Activated CD4-positive, alpha-beta memory T cell treated with anti-CD3 and anti-CD28 coated beads, Interleukin-2, amount 10 ng/mL, durations not matched to agents 7 days and 5 days (primary cell): ENCODE measurements at regions not wholly inside any gene's neighbourhood (a gene's known extent, or its start where the extent isn't known, plus 50 kb on each side); places are given as distances from the start of the nearest gene placed in this dataset.

Experiments
- CTCF ChIA-PET: fragments of 350-600 bp; sonication (Branson Sonifier 250); formaldehyde crosslinking; loops from one replicate; lab custom pipeline; 2021; ENCODE audit warnings: antibody characterized with exemption, inconsistent platforms; lab: Charles Lee
- POLR2A ChIA-PET: fragments of 350-600 bp; sonication (Branson Sonifier 250); formaldehyde crosslinking; loops from one replicate; lab custom pipeline; 2021; ENCODE audit warnings: antibody characterized with exemption; lab: Charles Lee
- DNase-seq: peaks from one replicate; pipeline ENCODE4 v3.0.0-alpha.2; 2020
- H3K27ac Mint-ChIP-seq: one replicate; pipeline ENCODE4 v1.8.0; 2021; ENCODE audit warnings: mild to moderate bottlenecking, mixed read lengths
- H3K27me3 Mint-ChIP-seq: one replicate; pipeline ENCODE4 v1.8.0; 2021; ENCODE audit warnings: mixed read lengths
- H3K36me3 Mint-ChIP-seq: one replicate; pipeline ENCODE4 v1.8.0; 2021; ENCODE audit warnings: low read depth, mixed read lengths
- H3K4me1 Mint-ChIP-seq: one replicate; pipeline ENCODE4 v1.8.0; 2021; ENCODE audit warnings: mixed read lengths
- H3K4me3 Mint-ChIP-seq: one replicate; pipeline ENCODE4 v1.8.0; 2021; ENCODE audit warnings: mild to moderate bottlenecking, mixed read lengths
- H3K9me3 Mint-ChIP-seq: one replicate; pipeline ENCODE4 v1.8.0; 2021; ENCODE audit warnings: mixed read lengths

DNA sequence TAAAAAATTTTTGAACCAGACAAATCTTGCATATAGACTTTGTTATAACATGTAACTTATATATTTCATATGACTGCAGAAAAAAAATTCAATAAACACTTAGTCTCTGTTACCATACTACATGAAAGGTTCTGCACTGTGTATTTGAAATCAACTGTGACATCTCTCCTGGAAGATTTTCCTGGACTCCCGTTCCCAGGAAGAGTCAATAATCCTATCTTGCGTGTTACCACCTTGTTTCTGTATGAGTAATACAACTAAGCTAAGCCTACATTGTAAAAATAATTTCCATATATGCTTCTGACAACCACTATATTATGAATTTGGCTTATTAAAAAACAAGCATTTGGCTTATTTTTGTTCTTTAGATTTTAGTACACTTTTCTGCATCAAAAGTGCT, 665.6 kb upstream of the SOX9 start:
- ChIA-PET CTCF (no interaction called here), POLR2A (no interaction called here)
- peaks cover 6% of the 10 kb centered on the region for H3K9me3 Mint-ChIP-seq
- H3K27me3 Mint-ChIP-seq = no peaks in the 10 kb centered on the region
- DNase-seq = no peak
- H3K4me1 Mint-ChIP-seq = no peaks in the 10 kb centered on the region
- no peak overlapping the region for H3K27ac Mint-ChIP-seq
- H3K4me3 Mint-ChIP-seq = no peak overlapping the region
- no peaks in the 10 kb centered on the region for H3K36me3 Mint-ChIP-seq

DNA sequence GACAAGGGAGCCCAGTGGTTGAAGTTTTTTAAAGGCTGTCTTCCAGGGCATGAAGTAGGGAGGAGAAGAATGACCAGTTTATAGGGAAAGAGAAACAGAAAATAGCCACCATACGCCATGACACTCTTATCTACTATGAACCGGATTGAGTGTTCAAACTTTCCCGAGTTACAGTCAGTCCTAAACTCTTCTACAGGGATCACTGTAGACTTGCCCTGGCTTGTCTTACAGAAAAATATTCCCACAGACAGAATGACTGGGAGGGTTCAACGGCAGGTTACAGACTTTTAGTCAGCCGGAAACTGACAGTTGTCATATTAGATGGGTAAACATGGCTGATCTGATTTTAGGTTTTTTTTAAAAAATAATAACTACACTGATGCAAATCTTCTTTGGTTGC, 662.5 kb upstream of the SOX9 start:
- Mint-ChIP-seq H3K27me3 (no peaks in the 10 kb centered on the region), H3K36me3 (no peaks in the 10 kb centered on the region), H3K4me1 (no peaks in the 10 kb centered on the region), H3K27ac (no peak overlapping the region), H3K9me3 (peaks cover 10% of the 10 kb centered on the region), H3K4me3 (no peak overlapping the region)
- no peak for DNase-seq
- POLR2A ChIA-PET = no interaction called here
- CTCF ChIA-PET = no interaction called here

DNA sequence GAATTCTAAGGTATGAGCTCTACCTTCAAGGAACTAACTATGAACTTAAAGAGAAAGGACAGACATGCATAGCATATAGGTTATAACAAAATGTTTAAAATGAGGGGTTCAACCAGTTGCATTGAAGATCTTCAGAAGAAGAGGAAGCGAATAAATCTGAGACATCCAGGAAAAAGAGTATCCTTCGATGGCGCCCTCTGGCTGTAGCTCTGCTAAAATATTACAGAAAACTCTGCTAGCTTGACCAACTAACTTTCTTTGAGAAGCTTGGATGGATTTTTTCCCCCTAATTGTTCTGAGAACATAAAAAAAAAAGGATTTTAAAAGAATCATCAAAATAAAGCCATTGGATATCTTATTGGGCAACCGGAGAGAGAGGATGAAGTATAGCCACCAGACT, 659.9 kb upstream of the SOX9 start:
- no peaks in the 10 kb centered on the region for H3K4me1 Mint-ChIP-seq
- H3K9me3 Mint-ChIP-seq = peaks cover 10% of the 10 kb centered on the region
- no peak for DNase-seq
- no peak overlapping the region for H3K27ac Mint-ChIP-seq
- H3K27me3 Mint-ChIP-seq = no peaks in the 10 kb centered on the region
- no peaks in the 10 kb centered on the region for H3K36me3 Mint-ChIP-seq
- no peak overlapping the region for H3K4me3 Mint-ChIP-seq
- ChIA-PET CTCF (interaction anchor here (0.8 kb wide), 2 partner anchors 12 to 34 kb away, joined by 3 read pairs; no protein-coding TSS in a partner anchor), POLR2A (no interaction called here)

DNA sequence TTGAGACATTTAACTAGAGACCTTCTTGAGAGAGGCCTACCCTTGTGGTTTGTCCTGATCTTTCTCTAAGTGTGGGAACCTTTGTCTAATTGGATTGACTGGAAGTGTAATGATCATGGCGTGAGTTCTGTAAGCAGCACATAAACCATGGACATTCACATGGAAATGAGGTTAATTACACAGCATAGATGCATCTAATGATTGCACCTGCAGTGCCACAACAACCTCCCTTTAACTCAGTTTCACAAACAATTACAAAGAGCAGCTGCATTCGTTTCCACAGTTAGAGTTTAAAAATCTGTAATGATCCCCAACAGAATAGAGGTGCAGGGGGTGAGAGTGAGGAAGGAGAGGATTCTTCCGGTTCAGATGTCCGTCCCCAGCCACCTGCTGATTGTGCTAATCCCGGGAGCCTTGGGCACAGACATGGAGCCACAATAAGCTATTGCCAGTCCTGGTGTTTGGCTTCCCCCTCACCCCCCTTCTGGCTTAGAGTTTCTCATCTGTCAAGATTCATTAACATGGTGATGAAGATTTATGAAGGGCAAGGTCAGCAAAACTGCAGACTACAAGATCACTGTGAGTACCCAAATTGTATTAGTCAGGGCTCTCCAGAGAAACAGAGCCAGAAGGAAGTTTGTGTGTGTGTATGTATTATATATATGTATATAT, 659.2 kb upstream of the SOX9 start:
- Mint-ChIP-seq H3K27me3 (no peaks in the 10 kb centered on the region), H3K9me3 (peaks cover 10% of the 10 kb centered on the region), H3K4me1 (no peaks in the 10 kb centered on the region), H3K4me3 (no peak overlapping the region), H3K27ac (no peak overlapping the region), H3K36me3 (no peaks in the 10 kb centered on the region)
- ChIA-PET CTCF (no interaction called here), POLR2A (no interaction called here)
- DNase-seq = no peak

DNA sequence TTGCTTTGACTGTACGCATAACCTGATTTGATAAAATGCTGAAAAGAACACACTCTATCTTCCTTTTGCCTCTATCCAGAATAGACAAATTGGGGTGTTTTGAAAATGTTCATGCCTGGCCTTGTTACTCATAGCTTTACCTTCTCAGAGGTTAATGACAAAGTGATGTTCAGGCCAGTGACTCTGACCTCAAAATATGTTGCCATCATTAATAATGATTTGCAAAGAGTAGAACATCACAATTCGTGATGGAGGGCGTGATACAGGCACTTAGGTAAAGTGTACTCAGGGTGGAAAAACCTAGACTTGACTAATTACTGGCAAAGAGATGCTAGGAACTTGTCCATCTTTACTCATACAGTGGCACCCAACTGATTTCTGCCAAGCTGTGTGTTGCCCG, 656.6 kb upstream of the SOX9 start:
- Mint-ChIP-seq H3K4me1 (no peaks in the 10 kb centered on the region), H3K9me3 (peaks cover 7% of the 10 kb centered on the region), H3K36me3 (no peaks in the 10 kb centered on the region), H3K27me3 (no peaks in the 10 kb centered on the region), H3K27ac (no peak overlapping the region), H3K4me3 (no peak overlapping the region)
- DNase-seq = no peak
- ChIA-PET POLR2A (no interaction called here), CTCF (no interaction called here)

DNA sequence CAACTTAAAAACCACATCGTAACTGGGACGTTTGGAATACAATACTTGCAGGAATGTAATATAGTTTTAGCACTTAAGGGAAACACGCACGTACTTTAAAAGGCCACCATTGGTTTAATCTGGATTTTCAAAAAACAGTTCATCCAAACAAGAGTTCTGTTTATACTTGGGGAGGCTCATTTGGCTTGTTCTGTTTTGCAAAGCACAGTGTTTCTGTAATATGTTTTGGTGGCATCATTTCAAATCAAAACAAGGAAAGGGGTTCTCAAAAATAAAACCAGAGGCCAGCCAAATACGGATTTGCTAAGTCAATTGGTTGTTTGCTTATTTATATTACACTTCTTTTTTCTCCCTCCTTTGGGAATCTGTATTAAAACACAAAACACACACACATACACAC, 656.1 kb upstream of the SOX9 start:
- ChIA-PET POLR2A (no interaction called here), CTCF (no interaction called here)
- DNase-seq = no peak
- H3K27ac Mint-ChIP-seq = no peak overlapping the region
- no peaks in the 10 kb centered on the region for H3K36me3 Mint-ChIP-seq
- H3K4me1 Mint-ChIP-seq = no peaks in the 10 kb centered on the region
- no peaks in the 10 kb centered on the region for H3K27me3 Mint-ChIP-seq
- H3K4me3 Mint-ChIP-seq = no peak overlapping the region
- H3K9me3 Mint-ChIP-seq = peaks cover 5% of the 10 kb centered on the region

DNA sequence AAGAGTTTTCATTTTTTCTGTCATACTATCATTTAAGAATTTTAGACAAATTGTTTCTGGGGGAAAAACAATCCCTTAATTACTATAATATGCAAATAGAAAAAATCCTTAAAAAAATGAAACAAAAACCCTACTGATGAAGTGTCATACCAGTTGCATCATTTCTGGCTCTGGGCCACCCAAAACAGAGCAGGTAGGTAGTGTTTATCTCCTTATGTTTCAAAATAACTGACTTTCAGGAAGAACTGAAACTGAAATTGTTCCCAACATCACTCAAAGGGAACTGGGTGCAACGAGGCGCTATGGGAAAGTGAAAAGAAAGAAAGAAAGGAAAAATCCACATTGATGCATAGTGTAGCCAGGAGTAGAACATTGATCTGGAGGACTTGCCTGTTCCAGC, 653.1 kb upstream of the SOX9 start:
- no peaks in the 10 kb centered on the region for H3K4me1 Mint-ChIP-seq
- CTCF ChIA-PET = no interaction called here

DNA sequence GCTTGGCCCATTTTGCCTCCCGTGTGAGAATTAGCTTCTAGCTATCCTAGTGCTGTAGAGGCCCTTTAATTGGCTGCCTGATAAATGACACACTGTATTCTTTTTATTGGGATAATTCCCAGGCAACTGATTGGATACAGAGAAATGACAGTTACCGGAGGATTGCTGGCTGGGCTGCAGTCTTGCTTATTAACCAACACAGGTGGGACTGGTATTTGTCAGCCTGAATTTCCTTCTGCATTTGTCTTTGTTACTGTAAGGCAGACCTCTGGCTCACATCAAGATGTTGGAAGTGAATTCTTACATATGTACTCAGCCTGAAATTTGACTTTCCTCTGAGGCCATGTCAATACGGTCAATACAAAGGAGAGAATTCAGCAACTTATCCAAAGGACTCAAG, 650.8 kb upstream of the SOX9 start:
- CTCF ChIA-PET = no interaction called here

More for the DNA sequence above, 653.1 kb upstream of the SOX9 start:
- Mint-ChIP-seq H3K27ac (no peak overlapping the region), H3K27me3 (no peaks in the 10 kb centered on the region), H3K36me3 (no peaks in the 10 kb centered on the region), H3K9me3 (peaks cover 1% of the 10 kb centered on the region), H3K4me3 (no peak overlapping the region)
- POLR2A ChIA-PET = no interaction called here
- DNase-seq = no peak

DNA sequence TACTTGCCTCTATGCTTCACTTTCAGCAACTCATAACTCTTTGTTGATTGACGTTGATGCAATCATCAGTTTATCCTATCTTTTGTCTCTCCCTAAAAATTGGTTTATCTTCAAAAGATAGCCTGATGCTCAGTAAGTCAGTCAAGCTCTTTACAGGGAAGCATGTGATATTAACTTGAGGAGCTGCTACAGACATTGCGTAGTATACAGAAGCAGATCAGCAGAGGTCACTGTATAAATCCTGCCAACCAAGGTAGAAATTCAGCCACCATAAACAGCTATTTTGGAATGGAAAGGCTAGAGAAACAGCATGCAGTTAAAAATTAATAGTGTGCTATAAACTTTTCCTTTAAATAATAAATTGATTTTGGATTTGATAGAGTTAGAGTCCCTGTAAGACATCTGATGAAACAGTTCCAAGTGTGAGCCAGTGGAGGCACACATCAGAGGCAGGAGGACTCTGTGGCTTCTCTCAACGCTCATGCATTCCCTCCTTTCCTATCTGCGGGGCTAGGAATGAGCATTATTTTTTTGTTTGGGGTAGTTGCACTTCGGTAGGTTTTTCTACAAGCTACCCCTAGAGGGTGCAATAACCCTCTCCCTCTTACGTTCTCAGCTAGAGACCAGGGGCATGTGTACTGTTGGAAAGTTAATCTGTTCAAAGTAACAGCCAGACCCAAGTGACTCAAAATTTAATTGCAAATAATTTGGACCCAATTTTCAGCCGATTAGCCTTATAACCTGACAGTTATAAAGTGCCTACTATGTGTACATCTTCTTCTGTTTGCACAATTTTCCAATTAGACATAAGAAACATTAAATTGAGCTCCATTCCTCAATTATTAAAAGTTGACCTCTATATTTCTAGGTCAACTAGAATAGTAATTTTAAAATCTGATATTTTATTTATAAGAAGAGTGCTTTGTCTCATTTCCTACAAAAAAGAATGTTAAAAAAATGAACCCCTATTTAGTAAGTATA, 647.7 kb upstream of the SOX9 start:
- Mint-ChIP-seq H3K4me3 (no peak overlapping the region), H3K4me1 (no peaks in the 10 kb centered on the region), H3K27me3 (no peaks in the 10 kb centered on the region), H3K9me3 (no peaks in the 10 kb centered on the region), H3K36me3 (no peaks in the 10 kb centered on the region), H3K27ac (no peak overlapping the region)
- CTCF ChIA-PET = interaction anchor here (1.0 to 1.5 kb wide), 3 partner anchors 13 to 1067 kb away, joined by 3 to 4 read pairs (median 3); no protein-coding TSS in a partner anchor
- no peak for DNase-seq
- POLR2A ChIA-PET = no interaction called here

More for the DNA sequence above, 650.8 kb upstream of the SOX9 start:
- Mint-ChIP-seq H3K27me3 (no peaks in the 10 kb centered on the region), H3K36me3 (no peaks in the 10 kb centered on the region), H3K9me3 (no peaks in the 10 kb centered on the region), H3K27ac (no peak overlapping the region), H3K4me3 (no peak overlapping the region), H3K4me1 (no peaks in the 10 kb centered on the region)
- POLR2A ChIA-PET = no interaction called here
- DNase-seq = no peak

DNA sequence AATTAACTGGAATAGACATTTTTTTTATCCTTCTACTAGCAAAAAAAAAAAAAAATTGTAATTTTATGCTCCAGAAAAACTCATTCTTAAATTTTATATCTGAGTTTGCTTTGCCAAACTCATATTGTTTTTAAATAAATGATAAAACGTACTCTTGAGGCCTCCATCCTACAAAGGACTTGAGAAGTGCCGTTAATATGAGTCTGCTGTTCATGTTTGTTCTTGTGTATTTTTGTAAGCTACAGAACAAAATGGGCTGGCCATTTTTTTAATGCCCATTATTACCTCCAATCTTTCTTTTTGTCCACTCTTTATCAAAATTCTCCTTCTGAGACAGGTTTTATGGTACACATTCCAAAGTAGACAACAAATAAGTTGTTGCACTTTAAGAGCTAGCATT, 643.5 kb upstream of the SOX9 start:
- no peak for DNase-seq
- H3K27me3 Mint-ChIP-seq = no peaks in the 10 kb centered on the region
- H3K9me3 Mint-ChIP-seq = no peaks in the 10 kb centered on the region
- ChIA-PET CTCF (no interaction called here), POLR2A (no interaction called here)
- H3K4me3 Mint-ChIP-seq = no peak overlapping the region
- no peaks in the 10 kb centered on the region for H3K36me3 Mint-ChIP-seq
- no peaks in the 10 kb centered on the region for H3K4me1 Mint-ChIP-seq
- no peak overlapping the region for H3K27ac Mint-ChIP-seq

DNA sequence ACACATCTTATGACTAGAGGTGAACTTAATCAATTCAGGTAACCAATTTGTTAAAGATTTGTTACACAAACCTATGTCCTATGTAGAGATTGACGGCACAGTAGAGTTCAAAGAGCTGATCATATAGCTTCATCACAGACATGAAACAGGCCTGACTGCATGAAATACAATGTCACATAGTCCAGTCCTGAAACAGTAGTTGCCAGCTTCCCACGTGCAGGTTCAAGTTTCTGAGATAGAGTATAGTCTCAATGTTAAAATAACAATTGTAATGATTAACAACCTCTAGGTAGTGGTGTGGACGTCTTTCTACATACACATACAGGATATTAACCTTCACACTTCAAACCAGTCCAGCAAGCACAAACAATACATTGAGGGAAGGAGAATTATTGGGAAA, 640.7 kb upstream of the SOX9 start:
- CTCF ChIA-PET = no interaction called here
- Mint-ChIP-seq H3K4me1 (no peaks in the 10 kb centered on the region), H3K27me3 (no peaks in the 10 kb centered on the region), H3K4me3 (no peak overlapping the region), H3K27ac (no peak overlapping the region), H3K9me3 (no peaks in the 10 kb centered on the region), H3K36me3 (no peaks in the 10 kb centered on the region)
- POLR2A ChIA-PET = no interaction called here
- DNase-seq = no peak

DNA sequence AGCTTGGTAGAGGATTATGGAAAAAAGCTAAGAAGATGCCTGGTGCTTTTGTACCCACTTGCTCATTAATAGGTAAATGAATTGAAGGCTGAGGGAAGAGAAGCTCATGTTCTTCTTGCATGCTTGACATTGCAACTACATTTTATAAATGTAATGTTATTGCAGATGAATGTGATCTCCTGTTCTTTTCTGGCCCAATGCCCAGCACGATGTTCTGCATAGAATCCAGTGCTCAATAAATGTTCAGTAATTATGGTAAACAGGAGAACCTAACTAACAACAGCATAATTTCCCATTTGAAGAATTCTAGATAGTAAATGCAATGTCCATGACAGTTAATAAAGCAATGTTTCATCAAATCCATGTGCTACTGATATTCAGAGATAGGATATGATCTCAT, 638.2 kb upstream of the SOX9 start:
- no peaks in the 10 kb centered on the region for H3K36me3 Mint-ChIP-seq
- no peaks in the 10 kb centered on the region for H3K4me1 Mint-ChIP-seq
- H3K27me3 Mint-ChIP-seq = no peaks in the 10 kb centered on the region
- POLR2A ChIA-PET = no interaction called here
- no peaks in the 10 kb centered on the region for H3K9me3 Mint-ChIP-seq
- H3K4me3 Mint-ChIP-seq = no peak overlapping the region
- no peak for DNase-seq
- no peak overlapping the region for H3K27ac Mint-ChIP-seq
- CTCF ChIA-PET = no interaction called here

DNA sequence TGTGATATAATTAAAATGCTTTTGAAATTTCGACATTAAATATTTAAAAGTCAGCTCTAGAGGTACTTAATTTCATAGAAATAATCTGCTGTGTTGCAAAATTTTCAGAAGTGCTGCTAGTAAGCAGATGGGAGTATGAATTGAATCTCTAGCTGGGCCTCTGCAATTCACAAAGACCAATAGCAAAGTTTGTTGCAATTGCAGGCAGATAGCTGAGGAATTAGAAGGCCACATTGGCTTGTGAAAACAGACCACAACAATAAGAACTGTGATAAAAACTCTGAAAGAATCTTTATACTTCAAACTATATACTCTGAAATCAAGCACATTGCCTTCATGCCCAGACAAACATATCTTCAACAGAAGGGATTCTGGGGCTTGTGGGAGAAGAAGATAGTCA, 636.3 kb upstream of the SOX9 start:
- H3K4me1 Mint-ChIP-seq = no peaks in the 10 kb centered on the region
- ChIA-PET POLR2A (no interaction called here), CTCF (no interaction called here)
- H3K36me3 Mint-ChIP-seq = no peaks in the 10 kb centered on the region
- DNase-seq = no peak
- no peak overlapping the region for H3K27ac Mint-ChIP-seq
- H3K9me3 Mint-ChIP-seq = no peaks in the 10 kb centered on the region
- H3K27me3 Mint-ChIP-seq = no peaks in the 10 kb centered on the region
- H3K4me3 Mint-ChIP-seq = no peak overlapping the region
